Keratinocyte (primary cell): ENCODE measurements at regions not wholly inside any gene's neighbourhood (a gene's known extent, or its start where the extent isn't known, plus 50 kb on each side); places are given as distances from the start of the nearest gene placed in this dataset.

ENCODE experiments used
- DNase-seq: peaks from one replicate; pipeline ENCODE4 v3.0.0-alpha.2; 2011; ENCODE audit warnings: low read depth, missing footprints, low spot score
- FAIRE-seq: peaks from 2 replicates; lab custom pipeline; 2011; peaks lifted over from hg19 to GRCh38; lab: Jason Lieb, UNC
- H2AFZ ChIP-seq: 2 replicates; pipeline ENCODE4 v1.6.0; 2012; ENCODE audit warnings: low read length, control low read depth, inconsistent platforms; ENCODE audit not compliant: control insufficient read depth
- H3K27ac ChIP-seq: 2 replicates; pipeline ENCODE4 v1.5.1; 2011; ENCODE audit warnings: low read length; ENCODE audit not compliant: control insufficient read depth, insufficient read depth
- H3K27me3 ChIP-seq: 3 replicates; pipeline ENCODE4 v1.6.0; 2011; ENCODE audit warnings: low read length; ENCODE audit not compliant: control insufficient read depth, insufficient read depth; ENCODE audit errors: extremely low read depth
- H3K36me3 ChIP-seq, 2 experiments: 2 replicates in 1 of 2; 3 replicates in 1 of 2; pipeline ENCODE4 v1.5.1; 2011; ENCODE audit warnings: low read length in 2 of 2, mild to moderate bottlenecking in 1 of 2; ENCODE audit not compliant: control insufficient read depth in 2 of 2, insufficient read depth in 2 of 2; ENCODE audit errors: extremely low read depth in 1 of 2
- H3K4me1 ChIP-seq: 3 replicates; pipeline ENCODE4 v1.5.1; 2011; ENCODE audit warnings: low read length; ENCODE audit not compliant: control insufficient read depth, insufficient read depth; ENCODE audit errors: extremely low read depth
- H3K4me2 ChIP-seq: 3 replicates; pipeline ENCODE4 v1.6.0; 2011; ENCODE audit warnings: low read depth, low read length; ENCODE audit not compliant: control insufficient read depth, insufficient read depth; ENCODE audit errors: extremely low read depth
- H3K4me3 ChIP-seq, 3 experiments: fragments of 200-600 bp in 1 of 3; sonication (generic) in 1 of 3; 2 replicates in 2 of 3; 3 replicates in 1 of 3; pipeline ENCODE4 v1.5.1; 2011 to 2016; ENCODE audit warnings: low read length in 3 of 3, mild to moderate bottlenecking in 3 of 3, control low read depth in 2 of 3, inconsistent platforms in 1 of 3, low read depth in 1 of 3, mixed read lengths in 1 of 3, mixed run types in 1 of 3, moderate library complexity in 1 of 3; ENCODE audit not compliant: control insufficient read depth in 2 of 3, insufficient read depth in 2 of 3; ENCODE audit errors: extremely low read depth in 1 of 3
- H3K79me2 ChIP-seq: 2 replicates; pipeline ENCODE4 v1.6.0; 2012; ENCODE audit warnings: low read length; ENCODE audit not compliant: control insufficient read depth, insufficient read depth
- H3K9ac ChIP-seq: 3 replicates; pipeline ENCODE4 v1.6.0; 2011; ENCODE audit warnings: low read length; ENCODE audit not compliant: control insufficient read depth, insufficient read depth; ENCODE audit errors: extremely low read depth
- H3K9me1 ChIP-seq: 3 replicates; pipeline ENCODE4 v1.6.0; 2011; ENCODE audit warnings: low read length; ENCODE audit not compliant: control insufficient read depth, insufficient read depth; ENCODE audit errors: extremely low read depth
- H3K9me3 ChIP-seq: 2 replicates; pipeline ENCODE4 v1.5.1; 2012; ENCODE audit warnings: low read depth, low read length; ENCODE audit not compliant: control insufficient read depth
- H4K20me1 ChIP-seq: 3 replicates; pipeline ENCODE4 v1.6.0; 2011; ENCODE audit warnings: low read length; ENCODE audit not compliant: control insufficient read depth, insufficient read depth; ENCODE audit errors: extremely low read depth
- EZH2 ChIP-seq: IDR thresholded peaks from one replicate; pipeline ENCODE4 v1.6.1; 2012; ENCODE audit warnings: inconsistent platforms, mild to moderate bottlenecking, low read length, moderate library complexity
- dilution Hi-C: fragments of 300-500 bp; cut with MboI; formaldehyde crosslinking; loops from one replicate; pipeline ENCODE4 v1.7.0; 2020; ENCODE audit warnings: low sequenced_read_pairs; ENCODE audit not compliant: extremely low pct_ligation_motif_present
- TF ChIP-seq, protein P1 (sequence below), 3 experiments: IDR thresholded peaks in 1 of 3; conservative IDR thresholded peaks in 1 of 3; optimal IDR thresholded peaks in 1 of 3; 2 replicates in 2 of 3; 3 replicates in 1 of 3; pipeline versions ENCODE3 to v1.5.1; 2011; ENCODE audit warnings: low read length in 3 of 3, mild to moderate bottlenecking in 3 of 3, moderate library complexity in 2 of 3, control low read depth in 1 of 3, inconsistent platforms in 1 of 3; ENCODE audit not compliant: insufficient read depth in 2 of 3; ENCODE audit errors: extremely low read depth in 1 of 3

DNA sequence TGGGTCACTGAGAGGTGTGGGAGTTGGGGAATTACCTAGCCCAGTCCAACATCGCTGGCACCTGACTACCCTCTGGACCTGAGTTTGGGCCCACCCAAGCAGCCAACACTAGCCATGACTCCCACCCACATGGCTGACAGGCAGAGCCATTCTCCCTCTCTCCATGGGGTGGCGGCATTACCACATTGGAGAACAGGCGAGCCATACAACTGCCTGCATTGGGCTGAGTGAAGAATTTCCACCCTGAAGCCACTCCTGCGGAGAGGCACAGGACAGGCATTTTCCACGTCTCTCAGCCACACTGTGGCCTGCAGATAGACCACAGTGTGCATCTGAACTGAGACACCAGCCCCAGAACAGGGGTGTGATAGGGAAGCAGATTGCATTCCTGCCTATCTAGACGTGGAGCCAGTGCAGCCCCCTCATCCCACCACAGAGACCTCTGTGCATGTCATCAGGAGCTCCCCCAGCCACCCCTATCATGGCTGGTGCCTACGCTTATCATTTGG lies 58.2 kb upstream of the ANTXRL start:
- dilution Hi-C loops: no loop called here
- DNase-seq (no peak), FAIRE-seq (no peak)
- H3K27me3 ChIP-seq: peaks cover 9% of the 10 kb centered on the region
- peaks cover 7% of the 10 kb centered on the region for H3K4me1 ChIP-seq
- no peak overlapping the region for H3K27ac ChIP-seq
- no peaks in the 10 kb centered on the region for H3K79me2 ChIP-seq
- H2AFZ ChIP-seq: no peak overlapping the region
- no peaks in the 10 kb centered on the region for H3K9me1 ChIP-seq
- no peak overlapping the region for H3K9ac ChIP-seq
- no peak for TF ChIP-seq EZH2
- TF ChIP-seq, protein P1, sequence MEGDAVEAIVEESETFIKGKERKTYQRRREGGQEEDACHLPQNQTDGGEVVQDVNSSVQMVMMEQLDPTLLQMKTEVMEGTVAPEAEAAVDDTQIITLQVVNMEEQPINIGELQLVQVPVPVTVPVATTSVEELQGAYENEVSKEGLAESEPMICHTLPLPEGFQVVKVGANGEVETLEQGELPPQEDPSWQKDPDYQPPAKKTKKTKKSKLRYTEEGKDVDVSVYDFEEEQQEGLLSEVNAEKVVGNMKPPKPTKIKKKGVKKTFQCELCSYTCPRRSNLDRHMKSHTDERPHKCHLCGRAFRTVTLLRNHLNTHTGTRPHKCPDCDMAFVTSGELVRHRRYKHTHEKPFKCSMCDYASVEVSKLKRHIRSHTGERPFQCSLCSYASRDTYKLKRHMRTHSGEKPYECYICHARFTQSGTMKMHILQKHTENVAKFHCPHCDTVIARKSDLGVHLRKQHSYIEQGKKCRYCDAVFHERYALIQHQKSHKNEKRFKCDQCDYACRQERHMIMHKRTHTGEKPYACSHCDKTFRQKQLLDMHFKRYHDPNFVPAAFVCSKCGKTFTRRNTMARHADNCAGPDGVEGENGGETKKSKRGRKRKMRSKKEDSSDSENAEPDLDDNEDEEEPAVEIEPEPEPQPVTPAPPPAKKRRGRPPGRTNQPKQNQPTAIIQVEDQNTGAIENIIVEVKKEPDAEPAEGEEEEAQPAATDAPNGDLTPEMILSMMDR (optimal IDR thresholded peaks at IDR 0.05 in 1 of 3, IDR thresholded peaks at IDR 0.05 in 1 of 3, conservative IDR thresholded peaks at IDR 0.05 in 1 of 3; ENCODE audit: extremely low read depth in 1 of 3, insufficient read depth in 2 of 3, low read length in 3 of 3): peak; percentile 91 to 98 (median 96)
- H3K4me3 ChIP-seq: no peak overlapping the region
- H3K9me3 ChIP-seq: no peaks in the 10 kb centered on the region
- no peaks in the 10 kb centered on the region for H3K36me3 ChIP-seq
- no peak overlapping the region for H3K4me2 ChIP-seq
- no peaks in the 10 kb centered on the region for H4K20me1 ChIP-seq

DNA sequence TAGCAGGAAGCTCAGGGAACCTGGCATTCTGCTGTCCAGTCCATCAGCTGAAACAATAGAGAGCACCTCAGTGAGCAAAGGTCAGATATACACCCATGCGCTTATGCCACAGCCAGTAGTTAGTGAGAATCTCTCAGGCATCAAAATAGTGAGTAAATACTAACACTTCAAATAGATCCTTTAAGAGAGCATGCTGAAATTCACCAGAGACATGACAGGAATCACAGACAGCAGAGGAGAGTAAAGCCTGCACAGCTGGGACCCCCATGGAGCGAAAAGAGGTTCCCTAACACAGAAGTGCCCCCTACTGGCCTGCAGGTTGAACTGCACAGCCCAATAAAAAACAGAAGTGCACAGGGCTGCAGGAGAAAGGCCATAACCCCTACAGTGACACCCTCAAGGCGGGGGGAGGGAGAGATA lies 57.6 kb upstream of the ANTXRL start:
- no peak overlapping the region for H2AFZ ChIP-seq
- TF ChIP-seq, protein P1 (optimal IDR thresholded peaks at IDR 0.05 in 1 of 3, IDR thresholded peaks at IDR 0.05 in 1 of 3, conservative IDR thresholded peaks at IDR 0.05 in 1 of 3; ENCODE audit: extremely low read depth in 1 of 3, insufficient read depth in 2 of 3, low read length in 3 of 3): peak; percentile 69 to 85 (median 72)
- no peak for TF ChIP-seq EZH2
- H3K9me3 ChIP-seq: no peaks in the 10 kb centered on the region
- H3K9ac ChIP-seq: no peak overlapping the region
- no peak overlapping the region for H3K27ac ChIP-seq
- H3K36me3 ChIP-seq: no peaks in the 10 kb centered on the region
- no peak overlapping the region for H3K4me3 ChIP-seq
- H3K79me2 ChIP-seq: no peaks in the 10 kb centered on the region
- H3K4me1 ChIP-seq: peaks cover 7% of the 10 kb centered on the region
- H3K9me1 ChIP-seq: no peaks in the 10 kb centered on the region
- FAIRE-seq (no peak), DNase-seq (no peak)
- dilution Hi-C loops: no loop called here
- H4K20me1 ChIP-seq: no peaks in the 10 kb centered on the region
- peaks cover 9% of the 10 kb centered on the region for H3K27me3 ChIP-seq
- H3K4me2 ChIP-seq: no peak overlapping the region
